SJCRH30 (cell line): ENCODE measurements at regions not wholly inside any gene's neighbourhood (a gene's known extent, or its start where the extent isn't known, plus 50 kb on each side); places are given as distances from the start of the nearest gene placed in this dataset.
A peak's percentile ranks its signal among the peaks of the same experiment; 100 is the strongest.
"Not testable (repeated sequence)": the region's sequence is repeated elsewhere in the genome, so short reads cannot be mapped to it uniquely, and the experiment has no call there.

ENCODE experiments used
- DNase-seq, 2 experiments: peaks; one replicate each; pipeline ENCODE4 v3.0.0-alpha.2; 2015 to 2020
- H3K27ac ChIP-seq: fragments of 250-450 bp; sonication (Bioruptor Pico); 2 replicates; pipeline ENCODE4 v1.5.1; 2020; ENCODE audit warnings: mild to moderate bottlenecking, moderate library complexity
- H3K27me3 ChIP-seq: fragments of 250-450 bp; sonication (Bioruptor Pico); 2 replicates; pipeline ENCODE4 v1.5.1; 2020; ENCODE audit warnings: mild to moderate bottlenecking, moderate library complexity
- H3K36me3 ChIP-seq: fragments of 250-450 bp; sonication (Bioruptor Pico); 2 replicates; pipeline ENCODE4 v1.5.1; 2020; ENCODE audit warnings: mild to moderate bottlenecking, moderate library complexity
- H3K4me1 ChIP-seq: fragments of 250-450 bp; sonication (Bioruptor Pico); 2 replicates; pipeline ENCODE4 v1.5.1; 2020; ENCODE audit warnings: mild to moderate bottlenecking, moderate library complexity
- H3K4me3 ChIP-seq: fragments of 250-450 bp; sonication (Bioruptor Pico); 2 replicates; pipeline ENCODE4 v1.5.1; 2020; ENCODE audit warnings: mild to moderate bottlenecking, moderate library complexity
- H3K9me3 ChIP-seq: fragments of 250-450 bp; sonication (Bioruptor Pico); replicated peaks from 2 replicates; pipeline ENCODE4 v1.5.1; 2020; ENCODE audit warnings: mild to moderate bottlenecking, moderate library complexity

DNA sequence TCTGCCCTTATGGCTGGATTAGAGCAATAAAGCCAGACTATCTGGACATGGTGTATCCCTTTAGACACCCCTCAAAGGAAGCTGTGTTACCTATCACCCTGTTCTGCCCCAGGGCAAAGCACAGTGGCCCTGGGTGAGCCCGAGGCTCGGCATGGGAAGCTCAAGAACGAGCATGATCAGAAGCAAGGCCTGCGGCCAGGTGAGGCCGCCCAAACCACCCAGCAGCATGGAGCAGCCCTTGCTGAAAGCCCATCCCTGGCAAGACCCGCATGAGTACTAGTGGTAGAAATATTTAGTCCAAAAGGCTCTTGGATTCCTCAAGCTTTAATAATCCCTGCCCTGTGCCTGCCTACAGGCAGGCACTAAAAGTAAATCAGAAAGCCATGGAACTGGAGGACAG, 261.1 kb downstream of the MEX3B start:
- Histone ChIP-seq H3K4me3 (no peak overlapping the region), H3K36me3 (no peaks in the 10 kb centered on the region), H3K27me3 (no peaks in the 10 kb centered on the region), H3K9me3 (no peaks in the 10 kb centered on the region; the same call in none of the 2 replicates), H3K4me1 (peaks cover 37% of the 10 kb centered on the region), H3K27ac (peak overlapping the region; percentile 40; the same call in 1 of the 2 replicates)
- DNase-seq: peak in 1 of 2 experiments; percentile 20

DNA sequence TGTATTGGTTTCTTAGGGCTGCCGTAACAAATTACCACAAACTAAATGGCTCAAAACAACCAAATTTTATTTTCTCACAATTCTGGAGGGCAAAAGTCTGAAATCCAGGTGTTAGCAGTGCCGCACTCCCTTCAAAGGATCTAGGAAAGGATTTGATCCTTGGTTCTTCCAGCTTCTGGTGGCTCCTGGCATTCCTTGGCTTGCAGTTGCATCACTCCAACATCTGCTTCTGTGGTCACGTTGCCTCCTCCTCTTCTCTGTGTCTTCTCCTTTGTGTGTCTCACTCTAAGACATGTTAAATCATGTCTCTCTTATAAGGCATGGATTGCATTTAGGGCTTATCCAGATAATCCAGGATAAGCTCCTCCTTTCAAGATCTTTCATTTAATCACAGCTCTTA, 262.2 kb downstream of the MEX3B start:
- no peaks in the 10 kb centered on the region for H3K27me3 ChIP-seq
- H3K27ac ChIP-seq: no peak overlapping the region
- DNase-seq: no peak
- H3K36me3 ChIP-seq: no peaks in the 10 kb centered on the region
- H3K9me3 ChIP-seq: no peaks in the 10 kb centered on the region; the same call in none of the 2 replicates
- no peak overlapping the region for H3K4me3 ChIP-seq
- H3K4me1 ChIP-seq: peaks cover 37% of the 10 kb centered on the region

DNA sequence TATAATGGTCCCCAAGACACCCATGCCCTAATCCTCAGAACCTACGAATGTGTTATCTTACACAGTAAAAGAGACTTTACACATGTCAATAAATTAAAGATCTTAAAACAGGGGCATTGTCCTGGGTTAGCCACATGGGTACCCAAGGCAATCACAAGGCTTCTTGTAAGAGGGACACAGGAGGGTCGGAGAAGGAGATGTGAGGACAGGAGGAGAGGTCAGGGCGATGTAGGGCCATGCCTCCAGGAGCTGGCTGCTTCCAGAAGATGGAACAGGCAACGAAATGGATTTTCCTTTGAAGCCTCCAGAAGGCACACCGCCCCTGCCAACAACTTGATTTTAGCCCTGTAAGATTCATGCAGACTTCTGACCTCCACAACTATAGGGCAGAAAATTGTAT, 262.7 kb downstream of the MEX3B start:
- Histone ChIP-seq H3K27ac (no peak overlapping the region), H3K27me3 (no peaks in the 10 kb centered on the region), H3K36me3 (no peaks in the 10 kb centered on the region), H3K4me1 (peaks cover 37% of the 10 kb centered on the region), H3K9me3 (no peaks in the 10 kb centered on the region; the same call in none of the 2 replicates), H3K4me3 (no peak overlapping the region)
- no peak for DNase-seq

DNA sequence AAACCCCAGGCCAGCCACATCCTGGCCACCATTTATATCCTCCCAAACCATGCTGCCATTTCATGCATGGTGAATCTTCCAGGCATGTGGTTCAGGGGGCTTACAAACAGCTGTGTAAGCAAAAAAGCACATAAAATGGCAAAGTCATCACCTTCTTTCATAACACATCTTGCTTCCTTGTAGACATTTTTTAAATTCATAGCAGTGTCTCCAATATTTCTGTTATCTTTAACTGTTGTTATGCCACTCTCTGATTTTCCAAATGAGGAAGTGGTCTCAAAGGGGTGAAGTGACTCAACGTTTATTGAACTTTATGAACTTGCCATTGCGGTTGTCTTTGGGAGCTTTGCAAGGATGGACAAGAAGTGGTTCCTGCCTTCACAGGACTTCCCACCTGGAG, 264.4 kb downstream of the MEX3B start:
- Histone ChIP-seq H3K4me3 (no peak overlapping the region), H3K36me3 (no peaks in the 10 kb centered on the region), H3K4me1 (peaks cover 21% of the 10 kb centered on the region), H3K27ac (no peak overlapping the region), H3K9me3 (no peaks in the 10 kb centered on the region; the same call in none of the 2 replicates), H3K27me3 (no peaks in the 10 kb centered on the region)
- DNase-seq: no peak

DNA sequence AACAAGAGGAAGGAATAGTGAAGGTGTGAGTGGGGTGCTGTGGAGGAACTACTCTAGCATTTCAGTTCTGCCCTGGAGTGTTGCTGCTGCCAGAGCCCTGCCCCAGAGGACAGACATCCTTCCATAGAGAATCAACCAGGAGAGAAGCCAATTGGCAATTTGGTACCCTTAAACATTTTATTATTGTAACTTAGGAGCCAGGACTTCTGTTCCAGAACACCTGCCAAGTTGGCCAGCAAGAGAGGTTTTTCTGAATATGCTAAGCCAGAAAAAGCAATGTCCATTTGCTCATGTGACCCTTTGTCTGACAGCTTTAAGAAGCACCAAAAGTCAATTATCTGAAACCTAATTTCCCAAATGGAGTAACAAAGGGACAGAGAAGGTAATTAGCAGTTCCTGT, 264.9 kb downstream of the MEX3B start:
- peaks cover 17% of the 10 kb centered on the region for H3K4me1 ChIP-seq
- no peak overlapping the region for H3K27ac ChIP-seq
- H3K27me3 ChIP-seq: no peaks in the 10 kb centered on the region
- no peak for DNase-seq
- no peaks in the 10 kb centered on the region; the same call in none of the 2 replicates for H3K9me3 ChIP-seq
- no peaks in the 10 kb centered on the region for H3K36me3 ChIP-seq
- no peak overlapping the region for H3K4me3 ChIP-seq

DNA sequence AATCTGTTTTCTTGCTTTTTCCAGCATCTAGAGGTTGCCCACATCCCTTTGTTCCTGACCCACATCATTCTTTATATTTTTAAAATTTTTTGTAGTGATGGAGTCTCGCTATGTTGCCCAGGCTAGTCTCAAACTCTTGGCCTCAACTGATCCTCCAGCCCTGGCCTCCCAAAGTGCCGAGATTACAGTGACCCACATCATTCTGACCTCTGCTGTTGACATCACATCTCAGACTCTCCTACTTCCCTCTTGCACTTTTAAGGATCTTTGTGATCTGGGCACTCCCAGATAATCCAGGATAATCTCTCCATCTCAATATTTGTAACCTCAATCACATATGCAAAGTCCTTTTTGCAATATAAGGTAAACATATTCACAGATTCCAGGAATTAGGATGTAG, 266.6 kb downstream of the MEX3B start:
- Histone ChIP-seq H3K4me3 (no peak overlapping the region), H3K36me3 (no peaks in the 10 kb centered on the region), H3K4me1 (no peaks in the 10 kb centered on the region; the same call in 1 of the 2 replicates), H3K9me3 (no peaks in the 10 kb centered on the region; the same call in 1 of the 2 replicates), H3K27me3 (no peaks in the 10 kb centered on the region), H3K27ac (no peak overlapping the region)
- DNase-seq: no peak

DNA sequence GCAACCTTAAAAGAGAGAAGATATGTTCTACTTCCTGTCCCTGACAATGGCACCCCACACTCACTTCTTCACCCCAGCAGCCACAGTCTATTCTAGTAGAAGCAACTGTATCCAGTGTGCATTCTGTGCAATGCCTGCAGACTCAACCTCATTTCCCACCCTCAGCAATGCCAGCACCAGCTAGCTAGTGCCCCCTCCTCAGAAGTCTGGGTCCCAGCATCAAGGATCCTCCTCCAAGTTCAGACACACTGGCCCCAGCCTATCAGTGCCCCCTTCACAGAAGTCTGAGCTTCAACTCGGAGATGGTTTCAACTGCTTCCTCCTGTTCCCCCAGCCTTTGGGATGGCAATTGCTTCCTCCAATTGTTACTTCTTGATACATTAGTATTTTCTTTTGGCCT, 268.3 kb downstream of the MEX3B start:
- no peaks in the 10 kb centered on the region for H3K9me3 ChIP-seq
- no peaks in the 10 kb centered on the region for H3K4me1 ChIP-seq
- no peak for DNase-seq
- H3K36me3 ChIP-seq: no peaks in the 10 kb centered on the region
- no peak overlapping the region for H3K4me3 ChIP-seq
- no peaks in the 10 kb centered on the region for H3K27me3 ChIP-seq
- no peak overlapping the region for H3K27ac ChIP-seq

DNA sequence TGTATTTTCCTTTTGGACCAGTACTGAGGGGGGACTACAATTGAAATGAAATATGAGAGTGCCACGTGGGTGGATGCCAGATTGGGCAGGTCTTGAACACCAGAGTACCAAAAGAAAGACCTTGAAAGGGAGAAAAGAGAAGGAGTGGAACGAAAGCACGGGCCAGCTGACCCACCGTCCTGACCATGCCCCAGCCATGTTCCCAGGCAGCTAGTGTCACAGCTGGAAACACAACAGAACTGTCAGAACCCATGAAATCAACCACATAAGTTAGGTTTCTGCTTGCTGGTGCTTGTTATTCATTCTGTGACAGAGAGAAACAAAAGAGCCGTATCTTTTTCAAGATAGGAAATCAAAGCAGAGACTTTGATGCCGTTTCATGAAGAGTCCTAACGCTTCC, 268.8 kb downstream of the MEX3B start:
- H3K9me3 ChIP-seq: no peaks in the 10 kb centered on the region
- H3K36me3 ChIP-seq: no peaks in the 10 kb centered on the region
- H3K4me3 ChIP-seq: no peak overlapping the region
- H3K4me1 ChIP-seq: no peaks in the 10 kb centered on the region
- no peak for DNase-seq
- H3K27ac ChIP-seq: no peak overlapping the region
- no peaks in the 10 kb centered on the region for H3K27me3 ChIP-seq

DNA sequence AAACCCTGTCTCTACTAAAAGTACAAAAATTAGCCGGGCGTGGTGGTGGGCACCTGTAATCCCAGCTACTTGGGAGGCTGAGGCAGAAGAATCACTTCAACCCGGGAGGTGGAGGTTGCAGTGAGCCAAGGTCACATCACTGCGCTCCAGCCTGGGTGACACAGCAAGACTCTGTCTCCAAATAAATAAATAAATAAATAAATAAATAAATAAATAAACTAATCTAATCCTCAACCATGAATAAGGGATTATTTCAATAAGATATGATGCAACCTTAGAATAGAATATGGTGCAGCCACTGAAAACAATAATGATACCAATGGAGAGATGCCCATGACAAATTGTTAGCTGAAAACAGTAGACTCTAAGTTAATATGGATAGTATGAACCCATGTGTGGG, 270.0 kb downstream of the MEX3B start:
- not testable (repeated sequence) for DNase-seq, H3K27ac ChIP-seq, H3K4me1 ChIP-seq

DNA sequence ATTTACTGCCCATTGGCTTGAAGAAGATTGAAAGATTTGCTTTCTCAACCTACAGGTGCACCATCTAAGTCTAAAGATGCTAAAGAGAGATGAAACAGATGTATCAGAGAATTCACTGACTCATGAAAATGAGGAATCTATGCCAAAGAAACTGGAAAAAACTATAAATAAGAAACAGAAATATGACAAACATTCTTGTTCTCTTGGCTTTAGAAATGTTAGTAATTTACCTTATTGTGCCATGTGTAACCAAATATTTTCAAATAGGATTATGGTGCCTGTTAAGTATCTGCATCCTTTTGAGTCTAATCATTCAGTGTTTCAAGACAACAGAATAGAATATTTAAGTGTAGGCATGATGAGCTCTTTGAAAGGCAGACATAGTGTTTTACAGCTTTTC, 271.5 kb downstream of the MEX3B start:
- no peak for DNase-seq
- H3K4me1 ChIP-seq: no peaks in the 10 kb centered on the region
- no peak overlapping the region for H3K27ac ChIP-seq
- no peaks in the 10 kb centered on the region for H3K27me3 ChIP-seq
- H3K9me3 ChIP-seq: no peaks in the 10 kb centered on the region
- no peak overlapping the region for H3K4me3 ChIP-seq
- H3K36me3 ChIP-seq: no peaks in the 10 kb centered on the region

More for the DNA sequence above, 270.0 kb downstream of the MEX3B start:
- H3K27me3 ChIP-seq, H3K36me3 ChIP-seq, H3K9me3 ChIP-seq, H3K4me3 ChIP-seq: not testable (repeated sequence)

DNA sequence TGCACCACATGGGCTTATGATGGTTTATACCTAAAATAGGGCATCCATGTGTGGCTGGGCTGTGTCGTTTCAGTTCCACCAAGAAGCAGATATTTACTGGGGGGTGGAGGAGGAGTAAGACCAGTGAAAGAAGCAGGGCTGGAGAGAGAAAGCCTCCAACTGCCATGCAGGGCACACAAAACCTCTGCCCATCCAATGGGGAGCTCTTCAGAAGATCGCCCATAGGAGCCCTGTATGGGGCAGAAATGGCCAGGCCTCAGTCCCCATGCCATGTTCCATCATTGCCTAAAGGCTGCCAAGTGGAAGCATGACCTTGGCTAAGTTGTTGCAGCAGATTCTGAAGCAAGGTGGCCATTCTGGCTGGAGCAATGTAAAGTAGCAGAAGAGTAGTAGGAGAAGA, 277.0 kb downstream of the MEX3B start:
- no peaks in the 10 kb centered on the region for H3K36me3 ChIP-seq
- no peak overlapping the region for H3K4me3 ChIP-seq
- no peaks in the 10 kb centered on the region for H3K27me3 ChIP-seq

DNA sequence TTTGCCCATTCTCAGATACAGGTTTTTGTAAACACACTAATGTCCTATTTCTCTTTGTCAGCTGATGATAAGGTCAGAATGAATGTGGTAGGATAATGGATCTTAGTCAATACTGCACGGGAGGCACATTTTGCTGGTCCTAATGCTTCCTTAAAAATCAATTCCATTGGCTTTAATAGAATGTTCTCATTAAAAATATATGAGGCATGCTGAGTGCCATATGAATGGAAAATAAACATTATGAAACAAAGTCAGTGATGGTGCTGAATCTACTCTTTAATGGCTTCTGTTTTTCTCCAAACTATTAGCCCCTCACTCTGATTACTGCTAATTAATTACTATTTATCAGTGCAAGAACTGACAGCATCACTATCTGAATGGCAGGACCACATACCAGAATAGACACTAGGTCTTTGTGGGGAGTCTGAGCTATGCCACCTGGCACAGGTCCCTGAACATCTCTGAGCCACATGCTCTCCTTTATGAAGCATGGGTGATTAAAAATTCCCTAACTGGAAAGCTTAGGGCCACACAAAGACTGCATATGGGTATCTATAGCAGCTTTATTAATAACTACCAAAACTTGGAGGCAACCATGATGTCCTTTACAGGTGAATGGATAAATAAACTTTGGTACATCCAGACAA, 278.9 kb downstream of the MEX3B start:
- no peak overlapping the region for H3K27ac ChIP-seq
- H3K27me3 ChIP-seq: no peaks in the 10 kb centered on the region
- no peaks in the 10 kb centered on the region for H3K4me1 ChIP-seq
- DNase-seq: no peak
- no peaks in the 10 kb centered on the region for H3K36me3 ChIP-seq
- H3K4me3 ChIP-seq: no peak overlapping the region
- H3K9me3 ChIP-seq: no peaks in the 10 kb centered on the region

More for the DNA sequence above, 277.0 kb downstream of the MEX3B start:
- no peak overlapping the region for H3K27ac ChIP-seq
- H3K4me1 ChIP-seq: no peaks in the 10 kb centered on the region
- H3K9me3 ChIP-seq: no peaks in the 10 kb centered on the region
- DNase-seq: no peak

DNA sequence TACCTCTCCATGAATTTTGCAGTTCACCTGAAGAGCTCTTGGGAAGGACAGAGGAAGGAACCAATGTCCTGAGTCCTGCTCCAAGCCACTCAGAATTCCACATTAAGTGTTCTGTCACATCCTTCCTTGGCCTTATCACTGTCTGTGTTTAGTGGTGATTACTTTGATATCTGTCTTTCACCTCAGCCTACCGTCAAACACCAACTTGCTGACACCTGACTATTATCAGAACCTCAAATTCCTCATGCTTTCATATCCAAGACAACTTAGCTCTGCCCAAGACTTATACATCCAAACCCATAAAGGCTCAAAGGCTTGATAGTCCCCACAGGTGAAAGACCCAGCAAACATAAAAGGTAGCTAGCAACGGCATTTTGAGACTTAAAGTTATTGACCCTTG, 280.0 kb downstream of the MEX3B start:
- Histone ChIP-seq H3K4me1 (no peaks in the 10 kb centered on the region), H3K4me3 (no peak overlapping the region), H3K36me3 (no peaks in the 10 kb centered on the region), H3K27ac (no peak overlapping the region), H3K27me3 (no peaks in the 10 kb centered on the region), H3K9me3 (no peaks in the 10 kb centered on the region)
- no peak for DNase-seq

DNA sequence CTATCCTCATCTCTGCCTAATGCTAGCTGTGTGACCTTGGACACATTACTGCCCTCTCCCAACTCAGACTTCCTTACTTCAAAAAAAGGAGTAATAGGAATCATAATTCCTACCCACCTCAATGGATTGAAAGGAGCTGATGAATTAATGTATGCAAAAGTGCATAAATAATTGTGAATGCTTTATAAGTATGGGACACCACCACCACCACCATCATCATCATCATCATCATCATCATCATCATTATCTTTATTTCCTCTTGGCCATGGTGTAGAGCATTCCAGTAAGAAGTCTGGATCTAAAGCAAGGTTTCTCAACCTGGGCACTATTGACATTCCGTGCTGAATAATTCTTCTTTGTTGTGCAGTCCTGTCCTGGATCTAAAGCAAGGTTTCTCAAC, 282.5 kb downstream of the MEX3B start:
- Histone ChIP-seq H3K4me1 (no peaks in the 10 kb centered on the region), H3K27ac (no peak overlapping the region), H3K36me3 (no peaks in the 10 kb centered on the region)

DNA sequence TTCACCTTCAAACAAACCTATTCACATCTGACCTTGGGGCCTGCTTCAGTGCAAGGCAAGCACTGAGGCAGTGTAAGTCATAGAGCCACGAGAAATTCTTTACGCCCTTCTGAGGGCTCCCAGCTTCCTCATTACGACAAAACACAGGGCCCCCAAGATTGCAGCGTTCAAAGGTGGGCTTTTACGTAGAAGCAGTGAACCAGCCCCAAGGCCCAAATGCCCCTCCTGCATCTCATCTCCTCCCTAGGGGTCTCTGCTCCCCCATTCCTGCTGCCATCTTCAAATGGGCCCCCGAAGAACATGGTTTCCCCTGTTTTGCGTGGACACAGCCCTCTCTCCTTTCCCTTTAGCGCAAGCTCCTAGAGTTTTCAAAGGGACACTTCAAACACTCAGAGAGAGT, 285.1 kb downstream of the MEX3B start:
- Histone ChIP-seq H3K27me3 (no peaks in the 10 kb centered on the region), H3K9me3 (no peaks in the 10 kb centered on the region), H3K4me3 (no peak overlapping the region), H3K36me3 (no peaks in the 10 kb centered on the region), H3K27ac (no peak overlapping the region), H3K4me1 (no peaks in the 10 kb centered on the region)
- no peak for DNase-seq

More for the DNA sequence above, 282.5 kb downstream of the MEX3B start:
- H3K27me3 ChIP-seq: no peaks in the 10 kb centered on the region
- no peaks in the 10 kb centered on the region for H3K9me3 ChIP-seq
- H3K4me3 ChIP-seq: no peak overlapping the region
- DNase-seq: no peak

DNA sequence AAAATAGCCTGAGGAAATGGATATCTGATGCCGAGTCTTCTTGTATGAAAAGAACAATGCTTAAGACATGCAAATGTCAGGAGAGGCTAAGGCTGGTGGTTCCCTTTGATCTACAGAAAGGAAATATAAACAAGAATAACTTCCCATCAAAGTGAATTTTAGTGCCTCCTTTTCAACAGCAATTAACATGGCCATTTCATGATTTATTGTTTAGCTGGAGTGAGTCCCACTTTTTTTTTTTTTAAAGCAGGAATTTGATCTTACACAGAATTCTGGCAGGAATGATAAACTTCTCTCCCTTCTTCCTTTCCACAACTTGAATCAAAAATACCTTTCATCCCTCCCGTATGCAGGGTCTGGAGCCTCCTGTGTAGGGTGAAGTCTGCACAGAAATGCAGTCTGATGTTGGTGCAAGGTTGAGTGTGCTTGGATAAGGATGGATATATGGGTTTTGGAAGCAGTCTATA, 287.0 kb downstream of the MEX3B start:
- DNase-seq: no peak
- H3K27ac ChIP-seq: no peak overlapping the region
- no peaks in the 10 kb centered on the region for H3K36me3 ChIP-seq
- H3K4me3 ChIP-seq: no peak overlapping the region
- H3K4me1 ChIP-seq: peaks cover 11% of the 10 kb centered on the region
- H3K27me3 ChIP-seq: no peaks in the 10 kb centered on the region
- H3K9me3 ChIP-seq: no peaks in the 10 kb centered on the region
